ENCODE measurements at regions not wholly inside any gene's neighbourhood (a gene's known extent, or its start where the extent isn't known, plus 50 kb on each side); places are given as distances from the start of the nearest gene placed in this dataset.

DNA sequence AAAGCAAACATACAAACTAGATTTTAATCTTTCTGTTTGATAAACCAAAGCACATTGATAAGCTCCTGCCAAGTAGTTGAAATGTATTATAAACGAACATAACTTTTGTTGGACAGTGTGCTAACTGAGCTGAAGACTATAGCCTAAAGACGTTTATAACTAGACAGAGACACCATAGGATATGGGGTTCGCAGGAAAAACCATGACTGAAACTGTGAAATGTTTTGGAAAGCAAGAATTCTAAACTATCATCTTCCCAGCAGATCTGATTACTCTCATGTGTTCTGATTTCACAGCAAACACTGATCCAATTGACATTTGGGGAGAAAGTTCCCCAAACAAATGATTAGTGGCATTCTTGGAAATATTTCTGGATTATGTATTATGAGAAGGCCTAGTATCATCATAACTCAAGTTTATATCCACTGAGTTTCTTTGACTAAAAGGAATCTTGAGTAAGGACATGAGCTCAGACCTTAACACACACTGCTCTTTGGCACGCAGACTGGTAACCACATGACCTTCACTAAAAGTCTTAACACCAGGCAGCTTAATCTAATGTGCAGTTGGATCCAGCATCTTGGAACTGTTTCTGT lies 375.2 kb downstream of the ZNF608 start (continued):
- TF ChIP-seq EGR1 (IDR thresholded peaks at IDR 0.05; ENCODE audit: low read depth in 2 of 2) (no peak), RAD21 (IDR thresholded peaks at IDR 0.05) (no peak)
- TF ChIP-seq, protein P1, sequence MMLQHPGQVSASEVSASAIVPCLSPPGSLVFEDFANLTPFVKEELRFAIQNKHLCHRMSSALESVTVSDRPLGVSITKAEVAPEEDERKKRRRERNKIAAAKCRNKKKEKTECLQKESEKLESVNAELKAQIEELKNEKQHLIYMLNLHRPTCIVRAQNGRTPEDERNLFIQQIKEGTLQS (IDR thresholded peaks at IDR 0.05), result no peak

DNA sequence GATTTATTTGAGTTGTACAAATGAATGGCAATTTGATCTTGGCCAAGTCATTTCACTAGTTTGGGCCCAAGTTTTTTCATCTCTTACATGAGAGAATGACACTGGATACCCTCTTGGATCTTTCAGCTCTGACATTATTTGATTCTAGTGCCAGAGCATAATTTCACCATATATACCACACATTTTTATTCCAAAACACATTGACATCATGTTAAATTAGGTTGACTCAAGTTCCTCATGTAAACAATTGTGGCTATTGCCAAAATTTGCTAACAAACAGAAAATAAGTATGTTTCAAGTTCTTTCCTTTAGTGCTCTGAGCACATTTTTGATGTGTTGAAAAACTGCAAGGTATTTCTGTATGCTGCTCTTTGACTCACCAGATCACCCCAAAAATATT lies 375.8 kb downstream of the ZNF608 start:
- Histone ChIP-seq H3K4me3 (ENCODE audit: low read depth in 1 of 3, low read length in 3 of 3) (no peak overlapping the region), H3K36me3 (ENCODE audit: control insufficient read depth in 4 of 4, insufficient read depth in 3 of 4, low read depth in 1 of 4, low read length in 3 of 4) (no peaks in the 10 kb centered on the region), H3K9me3 (ENCODE audit: control insufficient read depth in 4 of 4, low read length in 3 of 4) (no peaks in the 10 kb centered on the region), H3K9ac (ENCODE audit: low read depth in 1 of 2, low read length in 2 of 2) (no peak overlapping the region), H3K27ac (ENCODE audit: low read depth in 1 of 2, low read length in 2 of 2) (no peak overlapping the region), H3K27me3 (ENCODE audit: control insufficient read depth in 4 of 4, insufficient read depth in 4 of 4, low read length in 3 of 4) (no peaks in the 10 kb centered on the region), H3K4me1 (ENCODE audit: control insufficient read depth in 4 of 4, insufficient read depth in 4 of 4, low read length in 3 of 4) (no peaks in the 10 kb centered on the region)
- no peak for TF ChIP-seq NR2F2 (IDR thresholded peaks at IDR 0.05)
- TF ChIP-seq HNF4A (conservative IDR thresholded peaks at IDR 0.05), result no peak
- TF ChIP-seq RXRA (IDR thresholded peaks at IDR 0.05), result no peak
- no peak for TF ChIP-seq RAD21 (IDR thresholded peaks at IDR 0.05)
- TF ChIP-seq HNF4G (IDR thresholded peaks at IDR 0.05), result no peak
- TF ChIP-seq, protein P2, sequence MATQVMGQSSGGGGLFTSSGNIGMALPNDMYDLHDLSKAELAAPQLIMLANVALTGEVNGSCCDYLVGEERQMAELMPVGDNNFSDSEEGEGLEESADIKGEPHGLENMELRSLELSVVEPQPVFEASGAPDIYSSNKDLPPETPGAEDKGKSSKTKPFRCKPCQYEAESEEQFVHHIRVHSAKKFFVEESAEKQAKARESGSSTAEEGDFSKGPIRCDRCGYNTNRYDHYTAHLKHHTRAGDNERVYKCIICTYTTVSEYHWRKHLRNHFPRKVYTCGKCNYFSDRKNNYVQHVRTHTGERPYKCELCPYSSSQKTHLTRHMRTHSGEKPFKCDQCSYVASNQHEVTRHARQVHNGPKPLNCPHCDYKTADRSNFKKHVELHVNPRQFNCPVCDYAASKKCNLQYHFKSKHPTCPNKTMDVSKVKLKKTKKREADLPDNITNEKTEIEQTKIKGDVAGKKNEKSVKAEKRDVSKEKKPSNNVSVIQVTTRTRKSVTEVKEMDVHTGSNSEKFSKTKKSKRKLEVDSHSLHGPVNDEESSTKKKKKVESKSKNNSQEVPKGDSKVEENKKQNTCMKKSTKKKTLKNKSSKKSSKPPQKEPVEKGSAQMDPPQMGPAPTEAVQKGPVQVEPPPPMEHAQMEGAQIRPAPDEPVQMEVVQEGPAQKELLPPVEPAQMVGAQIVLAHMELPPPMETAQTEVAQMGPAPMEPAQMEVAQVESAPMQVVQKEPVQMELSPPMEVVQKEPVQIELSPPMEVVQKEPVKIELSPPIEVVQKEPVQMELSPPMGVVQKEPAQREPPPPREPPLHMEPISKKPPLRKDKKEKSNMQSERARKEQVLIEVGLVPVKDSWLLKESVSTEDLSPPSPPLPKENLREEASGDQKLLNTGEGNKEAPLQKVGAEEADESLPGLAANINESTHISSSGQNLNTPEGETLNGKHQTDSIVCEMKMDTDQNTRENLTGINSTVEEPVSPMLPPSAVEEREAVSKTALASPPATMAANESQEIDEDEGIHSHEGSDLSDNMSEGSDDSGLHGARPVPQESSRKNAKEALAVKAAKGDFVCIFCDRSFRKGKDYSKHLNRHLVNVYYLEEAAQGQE (IDR thresholded peaks at IDR 0.05), result no peak
- TF ChIP-seq FOXA2 (IDR thresholded peaks at IDR 0.05), result no peak
- no peak for TF ChIP-seq EGR1 (IDR thresholded peaks at IDR 0.05; ENCODE audit: low read depth in 2 of 2)
- TF ChIP-seq TAF1 (conservative IDR thresholded peaks at IDR 0.05), result no peak
- TF ChIP-seq, protein P1 (IDR thresholded peaks at IDR 0.05), result no peak
- no peak for TF ChIP-seq SP1 (IDR thresholded peaks at IDR 0.05)
- no peak for TF ChIP-seq YY1 (IDR thresholded peaks at IDR 0.05)
- TF ChIP-seq, protein P3, sequence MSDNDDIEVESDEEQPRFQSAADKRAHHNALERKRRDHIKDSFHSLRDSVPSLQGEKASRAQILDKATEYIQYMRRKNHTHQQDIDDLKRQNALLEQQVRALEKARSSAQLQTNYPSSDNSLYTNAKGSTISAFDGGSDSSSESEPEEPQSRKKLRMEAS (IDR thresholded peaks at IDR 0.05), result no peak
- DNase-seq (ENCODE audit: low spot score), result no peak

DNA sequence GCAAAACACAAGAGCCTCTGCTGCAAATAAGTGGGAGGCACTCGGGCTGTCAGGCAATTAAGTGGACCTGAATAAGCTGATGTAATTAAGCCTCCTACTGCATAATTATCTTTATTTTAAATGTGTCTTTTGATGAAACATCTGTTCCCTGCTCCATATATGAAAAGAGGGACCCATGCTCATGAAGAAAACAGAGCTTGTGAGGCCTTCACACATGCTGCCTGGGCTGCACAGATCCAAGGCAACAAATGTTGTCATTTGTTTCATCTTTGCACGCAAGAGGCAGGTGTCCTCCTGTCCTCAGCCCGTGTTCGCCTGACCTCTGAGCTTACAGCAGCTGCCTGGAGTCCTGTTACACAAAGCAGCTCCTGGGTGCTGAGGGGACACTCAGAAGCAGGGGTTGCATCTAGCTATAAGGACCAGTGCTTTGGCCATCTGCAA lies 381.1 kb downstream of the ZNF608 start:
- no peaks in the 10 kb centered on the region for H3K27me3 ChIP-seq (ENCODE audit: control insufficient read depth in 4 of 4, insufficient read depth in 4 of 4, low read length in 3 of 4)
- no peaks in the 10 kb centered on the region for H3K4me1 ChIP-seq (ENCODE audit: control insufficient read depth in 4 of 4, insufficient read depth in 4 of 4, low read length in 3 of 4)
- H3K27ac ChIP-seq (ENCODE audit: low read depth in 1 of 2, low read length in 2 of 2), result no peak overlapping the region
- H3K9ac ChIP-seq (ENCODE audit: low read depth in 1 of 2, low read length in 2 of 2), result no peak overlapping the region
- TF ChIP-seq GABPA (IDR thresholded peaks at IDR 0.05 in 1 of 2, conservative IDR thresholded peaks at IDR 0.05 in 1 of 2), result no peak
- no peak for TF ChIP-seq JUND (IDR thresholded peaks at IDR 0.05)
- no peak for TF ChIP-seq SP1 (IDR thresholded peaks at IDR 0.05)
- DNase-seq (ENCODE audit: low spot score), result no peak
- H3K36me3 ChIP-seq (ENCODE audit: control insufficient read depth in 4 of 4, insufficient read depth in 3 of 4, low read depth in 1 of 4, low read length in 3 of 4), result no peaks in the 10 kb centered on the region
- H3K4me3 ChIP-seq (ENCODE audit: low read depth in 1 of 3, low read length in 3 of 3), result no peak overlapping the region
- WGBS, result 58% methylated on average over 4 of the region's 4 CpGs
- H3K9me3 ChIP-seq (ENCODE audit: control insufficient read depth in 4 of 4, low read length in 3 of 4), result no peaks in the 10 kb centered on the region
